Fibroblast of lung (primary cell): ENCODE measurements at regions not wholly inside any gene's neighbourhood (a gene's known extent, or its start where the extent isn't known, plus 50 kb on each side); places are given as distances from the start of the nearest gene placed in this dataset.
A peak's percentile ranks its signal among the peaks of the same experiment; 100 is the strongest.

Experiments
- DNase-seq, 2 donors: peaks; one replicate each; pipeline versions ENCODE4 v3.0.0 to v3.0.0-alpha.2; 2010; ENCODE audit warnings: low read depth in 2 of 2
- H2AFZ ChIP-seq: 2 replicates; pipeline ENCODE4 v1.5.1; 2012; ENCODE audit warnings: low read length, control low read depth, inconsistent platforms
- H3K27ac ChIP-seq: 2 replicates; pipeline ENCODE4 v1.5.1; 2011; ENCODE audit warnings: low read length, control low read depth; ENCODE audit not compliant: insufficient read depth
- H3K27me3 ChIP-seq: 2 replicates; pipeline ENCODE4 v1.5.1; 2011; ENCODE audit warnings: mild to moderate bottlenecking, low read length; ENCODE audit not compliant: control insufficient read depth, insufficient read depth
- H3K36me3 ChIP-seq: 2 replicates; pipeline ENCODE4 v1.5.1; 2011; ENCODE audit warnings: low read length; ENCODE audit not compliant: control insufficient read depth, insufficient read depth
- H3K4me1 ChIP-seq: 2 replicates; pipeline ENCODE4 v1.5.1; 2011; ENCODE audit warnings: low read length; ENCODE audit not compliant: control insufficient read depth, insufficient read depth; ENCODE audit errors: extremely low read depth
- H3K4me2 ChIP-seq: 2 replicates; pipeline ENCODE4 v1.5.1; 2011; ENCODE audit warnings: low read length, control low read depth; ENCODE audit not compliant: insufficient read depth; ENCODE audit errors: extremely low read depth
- H3K4me3 ChIP-seq, 4 experiments: fragments of 200-600 bp in 1 of 4; sonication (generic) in 1 of 4; replicated peaks in 1 of 4; 2 replicates each; pipeline ENCODE4 v1.5.1; 2011 to 2016; ENCODE audit warnings: low read length in 4 of 4, low read depth in 3 of 4, mild to moderate bottlenecking in 3 of 4, control low read depth in 2 of 4, inconsistent platforms in 1 of 4, mixed read lengths in 1 of 4; ENCODE audit not compliant: insufficient read depth in 1 of 4; ENCODE audit errors: control extremely low read depth in 1 of 4
- H3K79me2 ChIP-seq: 2 replicates; pipeline ENCODE4 v1.5.1; 2012; ENCODE audit warnings: mild to moderate bottlenecking, low read length, inconsistent platforms; ENCODE audit not compliant: control insufficient read depth, insufficient read depth
- H3K9ac ChIP-seq: 2 replicates; pipeline ENCODE4 v1.5.1; 2011; ENCODE audit warnings: mild to moderate bottlenecking, low read length, control low read depth; ENCODE audit not compliant: insufficient read depth
- H3K9me3 ChIP-seq: 2 replicates; pipeline ENCODE4 v1.5.1; 2012; ENCODE audit warnings: low read depth, low read length; ENCODE audit not compliant: control insufficient read depth, insufficient read depth
- H4K20me1 ChIP-seq: 2 replicates; pipeline ENCODE4 v1.5.1; 2011; ENCODE audit warnings: low read length; ENCODE audit not compliant: control insufficient read depth, insufficient read depth; ENCODE audit errors: extremely low read depth
- EZH2 ChIP-seq: IDR thresholded peaks from 2 replicates; pipeline ENCODE4 v1.5.1; 2012; ENCODE audit warnings: low read length, control low read depth, mild to moderate bottlenecking; ENCODE audit errors: missing control alignments
- TF ChIP-seq, protein P1 (sequence below), 2 donors: IDR thresholded peaks in 1 of 2; conservative IDR thresholded peaks in 1 of 2; 1 replicate in 1 of 2; 2 replicates in 1 of 2; pipeline ENCODE4 v1.5.1; 2011 to 2012; ENCODE audit warnings: low read length in 2 of 2, control low read depth in 1 of 2, inconsistent platforms in 1 of 2, low read depth in 1 of 2, mild to moderate bottlenecking in 1 of 2

DNA sequence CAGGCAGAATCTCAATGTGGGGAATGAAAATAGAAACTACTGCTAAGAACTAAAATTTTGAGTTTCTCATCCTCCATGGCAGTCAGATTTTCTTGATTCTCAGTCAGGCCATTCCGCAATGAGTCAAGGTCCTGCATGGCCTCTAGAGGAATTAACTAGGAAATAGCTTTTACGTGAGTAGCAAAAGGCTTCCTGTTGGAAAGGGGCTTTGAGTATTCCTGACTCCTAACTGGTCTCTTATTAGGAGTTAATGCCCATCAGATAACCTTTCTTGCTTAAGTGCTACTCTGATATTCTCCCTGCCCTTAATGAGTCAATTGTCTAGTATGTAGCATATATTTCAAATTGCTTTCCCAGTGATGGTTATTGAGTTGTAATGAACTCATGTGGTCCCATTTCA is 65.7 kb upstream of the ARHGAP24 start:
- DNase-seq: peak in 1 of 2 donors; percentile 22
- H4K20me1 ChIP-seq: no peaks in the 10 kb centered on the region
- no peaks in the 10 kb centered on the region for H3K9me3 ChIP-seq
- H3K79me2 ChIP-seq: no peaks in the 10 kb centered on the region
- H3K27me3 ChIP-seq: no peaks in the 10 kb centered on the region
- TF ChIP-seq, protein P1, sequence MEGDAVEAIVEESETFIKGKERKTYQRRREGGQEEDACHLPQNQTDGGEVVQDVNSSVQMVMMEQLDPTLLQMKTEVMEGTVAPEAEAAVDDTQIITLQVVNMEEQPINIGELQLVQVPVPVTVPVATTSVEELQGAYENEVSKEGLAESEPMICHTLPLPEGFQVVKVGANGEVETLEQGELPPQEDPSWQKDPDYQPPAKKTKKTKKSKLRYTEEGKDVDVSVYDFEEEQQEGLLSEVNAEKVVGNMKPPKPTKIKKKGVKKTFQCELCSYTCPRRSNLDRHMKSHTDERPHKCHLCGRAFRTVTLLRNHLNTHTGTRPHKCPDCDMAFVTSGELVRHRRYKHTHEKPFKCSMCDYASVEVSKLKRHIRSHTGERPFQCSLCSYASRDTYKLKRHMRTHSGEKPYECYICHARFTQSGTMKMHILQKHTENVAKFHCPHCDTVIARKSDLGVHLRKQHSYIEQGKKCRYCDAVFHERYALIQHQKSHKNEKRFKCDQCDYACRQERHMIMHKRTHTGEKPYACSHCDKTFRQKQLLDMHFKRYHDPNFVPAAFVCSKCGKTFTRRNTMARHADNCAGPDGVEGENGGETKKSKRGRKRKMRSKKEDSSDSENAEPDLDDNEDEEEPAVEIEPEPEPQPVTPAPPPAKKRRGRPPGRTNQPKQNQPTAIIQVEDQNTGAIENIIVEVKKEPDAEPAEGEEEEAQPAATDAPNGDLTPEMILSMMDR (conservative IDR thresholded peaks at IDR 0.05 in 1 of 2, IDR thresholded peaks at IDR 0.05 in 1 of 2; ENCODE audit: low read depth in 1 of 2, low read length in 2 of 2): no peak
- TF ChIP-seq EZH2: no peak
- no peak overlapping the region for H2AFZ ChIP-seq
- H3K4me1 ChIP-seq: no peaks in the 10 kb centered on the region
- H3K4me2 ChIP-seq: no peak overlapping the region
- H3K36me3 ChIP-seq: no peaks in the 10 kb centered on the region
- H3K9ac ChIP-seq: no peak overlapping the region
- H3K27ac ChIP-seq: no peak overlapping the region
- H3K4me3 ChIP-seq: no peak overlapping the region

DNA sequence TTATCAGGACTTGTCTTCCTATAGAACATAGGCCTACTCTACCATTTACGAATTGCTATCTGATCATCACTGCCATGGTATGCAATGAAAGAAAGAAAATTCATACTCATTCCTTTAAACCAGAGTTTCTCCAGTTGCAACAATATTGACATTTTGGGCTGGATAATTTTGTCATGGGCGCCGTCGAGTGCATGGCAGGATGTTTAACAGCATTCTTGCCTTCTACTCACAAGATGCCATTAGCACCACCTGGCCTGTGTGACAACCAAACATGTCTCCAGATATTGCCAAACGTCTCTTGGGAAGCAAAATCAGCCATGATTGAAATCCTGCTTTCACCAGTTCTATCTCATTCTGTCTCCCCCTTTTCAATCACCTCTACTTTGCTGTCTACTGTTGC is 63.6 kb upstream of the ARHGAP24 start:
- H3K4me3 ChIP-seq: no peak overlapping the region
- H3K79me2 ChIP-seq: no peaks in the 10 kb centered on the region
- no peak overlapping the region for H3K9ac ChIP-seq
- H3K4me1 ChIP-seq: no peaks in the 10 kb centered on the region
- no peaks in the 10 kb centered on the region for H3K36me3 ChIP-seq
- H3K27me3 ChIP-seq: no peaks in the 10 kb centered on the region
- H3K27ac ChIP-seq: no peak overlapping the region
- TF ChIP-seq, protein P1 (conservative IDR thresholded peaks at IDR 0.05 in 1 of 2, IDR thresholded peaks at IDR 0.05 in 1 of 2; ENCODE audit: low read depth in 1 of 2, low read length in 2 of 2): no peak
- TF ChIP-seq EZH2: no peak
- H2AFZ ChIP-seq: no peak overlapping the region
- no peak overlapping the region for H3K4me2 ChIP-seq
- no peaks in the 10 kb centered on the region for H4K20me1 ChIP-seq
- H3K9me3 ChIP-seq: no peaks in the 10 kb centered on the region
- no peak for DNase-seq

DNA sequence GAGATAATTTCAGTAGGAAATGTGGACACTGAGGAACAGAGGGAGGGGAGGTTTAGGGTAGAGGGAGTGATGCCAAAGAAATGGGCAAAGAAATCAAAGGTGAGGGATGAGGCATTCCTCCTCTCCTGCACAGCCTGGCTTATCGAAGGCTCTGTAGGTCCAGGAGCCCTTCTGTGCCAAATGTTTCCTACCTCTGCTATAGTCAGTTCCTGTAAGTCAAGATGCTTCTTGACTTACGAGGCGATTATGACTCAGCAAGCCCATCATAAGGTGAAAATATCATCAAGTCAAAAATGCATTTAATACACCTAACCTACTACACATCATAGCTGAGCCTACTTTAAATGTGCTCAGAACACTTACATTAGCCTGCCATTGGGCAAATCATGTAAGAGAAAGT is 60.0 kb upstream of the ARHGAP24 start:
- Histone ChIP-seq H3K27me3 (no peaks in the 10 kb centered on the region), H2AFZ (no peak overlapping the region), H3K9me3 (no peaks in the 10 kb centered on the region), H4K20me1 (no peaks in the 10 kb centered on the region), H3K36me3 (no peaks in the 10 kb centered on the region), H3K4me1 (no peaks in the 10 kb centered on the region), H3K27ac (no peak overlapping the region), H3K4me2 (no peak overlapping the region), H3K9ac (no peak overlapping the region), H3K79me2 (no peaks in the 10 kb centered on the region), H3K4me3 (no peak overlapping the region)
- no peak for DNase-seq
- TF ChIP-seq EZH2: no peak
- TF ChIP-seq, protein P1 (conservative IDR thresholded peaks at IDR 0.05 in 1 of 2, IDR thresholded peaks at IDR 0.05 in 1 of 2; ENCODE audit: low read depth in 1 of 2, low read length in 2 of 2): no peak
